ENCODE measurements at regions not wholly inside any gene's neighbourhood (a gene's known extent, or its start where the extent isn't known, plus 50 kb on each side); places are given as distances from the start of the nearest gene placed in this dataset.

- no peak for TF ChIP-seq CTCF (IDR thresholded peaks at IDR 0.05; ENCODE audit: low read depth, low read length)
- H3K4me3 ChIP-seq (replicated peaks in 1 of 2; ENCODE audit: low read depth in 2 of 2, low read length in 2 of 2): no peak overlapping the region
- DNase-seq (ENCODE audit: low read depth in 2 of 2): no peak
These were observed 250.7 kb upstream of the ROBO2 start for GRCh38 chr3:76789237-76789636.

GRCh38 chr3:76811418-76811817 lies 228.5 kb upstream of the ROBO2 start:
- H3K4me3 ChIP-seq (replicated peaks in 1 of 2; ENCODE audit: low read depth in 2 of 2, low read length in 2 of 2): no peak overlapping the region
- no peak for TF ChIP-seq CTCF (IDR thresholded peaks at IDR 0.05; ENCODE audit: low read depth, low read length)
- no peak for DNase-seq (ENCODE audit: low read depth in 2 of 2)

- H3K4me3 ChIP-seq (replicated peaks in 1 of 2; ENCODE audit: low read depth in 2 of 2, low read length in 2 of 2): no peak overlapping the region
- TF ChIP-seq CTCF (IDR thresholded peaks at IDR 0.05; ENCODE audit: low read depth, low read length): no peak
- DNase-seq (ENCODE audit: low read depth in 2 of 2): no peak
These were observed 227.2 kb upstream of the ROBO2 start for GRCh38 chr3:76812649-76813242.

GRCh38 chr3:76815561-76815960 lies 224.3 kb upstream of the ROBO2 start:
- H3K4me3 ChIP-seq (replicated peaks in 1 of 2; ENCODE audit: low read depth in 2 of 2, low read length in 2 of 2): no peak overlapping the region
- DNase-seq (ENCODE audit: low read depth in 2 of 2): no peak

GRCh38 chr3:76820481-76820880 lies 219.4 kb upstream of the ROBO2 start:
- no peak overlapping the region for H3K4me3 ChIP-seq (replicated peaks in 1 of 2; ENCODE audit: low read depth in 2 of 2, low read length in 2 of 2)
- DNase-seq (ENCODE audit: low read depth in 2 of 2): no peak

More at GRCh38 chr3:76815561-76815960, 224.3 kb upstream of the ROBO2 start:
- no peak for TF ChIP-seq CTCF (IDR thresholded peaks at IDR 0.05; ENCODE audit: low read depth, low read length)

GRCh38 chr3:76824658-76825240 lies 215.2 kb upstream of the ROBO2 start:
- no peak for TF ChIP-seq CTCF (IDR thresholded peaks at IDR 0.05; ENCODE audit: low read depth, low read length)
- no peak for DNase-seq (ENCODE audit: low read depth in 2 of 2)
- no peak overlapping the region for H3K4me3 ChIP-seq (replicated peaks in 1 of 2; ENCODE audit: low read depth in 2 of 2, low read length in 2 of 2)

More at GRCh38 chr3:76820481-76820880, 219.4 kb upstream of the ROBO2 start:
- TF ChIP-seq CTCF (IDR thresholded peaks at IDR 0.05; ENCODE audit: low read depth, low read length): no peak

- no peak for TF ChIP-seq CTCF (IDR thresholded peaks at IDR 0.05; ENCODE audit: low read depth, low read length)
These were observed 213.0 kb upstream of the ROBO2 start for GRCh38 chr3:76826861-76827260.

More at GRCh38 chr3:76826861-76827260, 213.0 kb upstream of the ROBO2 start:
- no peak overlapping the region for H3K4me3 ChIP-seq (replicated peaks in 1 of 2; ENCODE audit: low read depth in 2 of 2, low read length in 2 of 2)
- no peak for DNase-seq (ENCODE audit: low read depth in 2 of 2)

Measured in cardiac fibroblast (primary cell).